GM12891 (cell line): ENCODE measurements at regions not wholly inside any gene's neighbourhood (a gene's known extent, or its start where the extent isn't known, plus 50 kb on each side); places are given as distances from the start of the nearest gene placed in this dataset.

ENCODE experiments used
- DNase-seq: peaks from one replicate; pipeline ENCODE4 v3.0.0; 2011; ENCODE audit warnings: low spot score; ENCODE audit not compliant: insufficient read length
- FAIRE-seq: peaks from 2 replicates; lab custom pipeline; 2011; peaks lifted over from hg19 to GRCh38; lab: Jason Lieb, UNC
- PAX5 ChIP-seq: IDR thresholded peaks from 2 replicates; pipeline ENCODE4 v1.6.1; 2011; ENCODE audit warnings: low read length, moderate library complexity, mild to moderate bottlenecking; ENCODE audit not compliant: insufficient read depth, severe bottlenecking
- POLR2A ChIP-seq: IDR thresholded peaks from 2 replicates; pipeline ENCODE4 v1.6.1; 2011; ENCODE audit warnings: low read depth, low read length, control low read depth
- POLR2AphosphoS5 ChIP-seq: IDR thresholded peaks from 2 replicates; pipeline ENCODE4 v1.6.1; 2011; ENCODE audit warnings: low read depth, low read length, control low read depth
- POU2F2 ChIP-seq: IDR thresholded peaks from 2 replicates; pipeline ENCODE4 v1.6.1; 2011; ENCODE audit warnings: low read depth, mild to moderate bottlenecking, control low read depth, low read length, moderate library complexity
- SPI1 ChIP-seq: IDR thresholded peaks from 2 replicates; pipeline ENCODE4 v1.6.1; 2011; ENCODE audit warnings: low read depth, low read length, control low read depth
- TAF1 ChIP-seq: IDR thresholded peaks from 2 replicates; pipeline ENCODE4 v1.6.1; 2011; ENCODE audit warnings: low read depth, low read length, control low read depth

DNA sequence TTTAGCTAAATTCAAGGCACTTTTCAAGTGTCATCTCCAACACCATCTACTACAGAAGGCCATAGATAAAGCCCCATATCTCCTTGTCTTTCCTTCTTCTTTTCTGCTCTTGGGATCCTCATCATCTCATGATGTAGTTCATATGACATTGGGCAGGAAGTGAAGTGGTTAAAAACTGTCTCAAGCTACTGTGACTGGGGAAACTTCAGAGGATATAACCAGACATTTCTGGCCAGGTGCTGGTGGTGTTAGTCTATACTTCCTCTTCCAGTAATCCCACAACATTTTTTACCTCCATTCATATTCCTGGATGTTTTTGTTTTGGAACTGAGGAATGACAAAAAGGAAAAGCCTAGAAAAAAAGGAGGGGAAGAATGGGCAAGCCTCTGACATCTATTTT, 188.7 kb downstream of the LURAP1L start:
- TF ChIP-seq TAF1: no peak
- no peak for TF ChIP-seq POU2F2
- TF ChIP-seq SPI1: no peak
- no peak for TF ChIP-seq POLR2AphosphoS5
- no peak for TF ChIP-seq POLR2A
- TF ChIP-seq PAX5: no peak
- no peak for FAIRE-seq

GRCh38 chr9:12964271-12964670, 189.5 kb downstream of the LURAP1L start:
- TF ChIP-seq POLR2AphosphoS5 (no peak), POU2F2 (no peak), TAF1 (no peak), SPI1 (no peak), PAX5 (no peak), POLR2A (no peak)
- FAIRE-seq (no peak), DNase-seq (no peak)

More for the DNA sequence above, 188.7 kb downstream of the LURAP1L start:
- no peak for DNase-seq

DNA sequence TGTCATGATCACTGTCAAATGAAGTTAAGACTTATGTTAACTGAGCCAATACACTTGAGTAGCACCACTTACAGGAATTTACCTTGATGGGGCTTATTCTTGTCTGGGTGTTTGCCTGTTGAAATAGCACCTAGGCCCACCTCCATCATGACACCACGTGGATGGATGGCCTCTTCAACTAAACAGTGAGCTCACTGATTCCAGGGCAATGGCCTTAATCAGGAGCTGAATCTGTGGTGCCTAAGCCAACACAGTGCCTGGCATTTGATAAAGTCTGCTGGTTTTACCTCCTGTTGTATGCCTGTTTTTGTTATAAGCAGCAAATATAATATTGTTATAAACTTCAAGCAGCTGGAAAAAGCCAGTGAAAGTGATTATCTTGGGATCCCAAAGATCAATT, 190.5 kb downstream of the LURAP1L start:
- DNase-seq (no peak), FAIRE-seq (no peak)
- TF ChIP-seq POLR2A (no peak), PAX5 (no peak), SPI1 (no peak), POU2F2 (no peak), POLR2AphosphoS5 (no peak), TAF1 (no peak)

DNA sequence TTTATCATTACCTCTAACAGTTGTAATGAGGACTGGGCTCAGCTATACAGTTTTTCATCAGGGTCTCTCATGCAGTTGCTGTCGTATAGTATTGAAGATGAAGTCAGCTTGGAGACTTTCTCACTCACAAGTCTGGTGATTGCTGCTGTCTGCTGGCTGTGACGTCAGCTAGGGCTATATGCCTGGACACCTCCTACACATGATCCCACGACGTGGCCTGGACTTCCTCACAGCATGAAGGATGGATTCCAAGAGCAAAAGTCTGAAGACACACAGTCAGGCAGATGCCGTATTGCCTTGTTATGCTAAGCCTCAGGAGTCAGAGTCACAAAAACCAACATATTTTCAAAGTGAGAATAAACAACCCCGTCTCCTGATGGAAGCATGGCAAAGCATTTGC, 193.3 kb downstream of the LURAP1L start:
- TF ChIP-seq TAF1 (no peak), POU2F2 (no peak), SPI1 (no peak), POLR2AphosphoS5 (no peak), PAX5 (no peak), POLR2A (no peak)
- no peak for FAIRE-seq
- DNase-seq: no peak

DNA sequence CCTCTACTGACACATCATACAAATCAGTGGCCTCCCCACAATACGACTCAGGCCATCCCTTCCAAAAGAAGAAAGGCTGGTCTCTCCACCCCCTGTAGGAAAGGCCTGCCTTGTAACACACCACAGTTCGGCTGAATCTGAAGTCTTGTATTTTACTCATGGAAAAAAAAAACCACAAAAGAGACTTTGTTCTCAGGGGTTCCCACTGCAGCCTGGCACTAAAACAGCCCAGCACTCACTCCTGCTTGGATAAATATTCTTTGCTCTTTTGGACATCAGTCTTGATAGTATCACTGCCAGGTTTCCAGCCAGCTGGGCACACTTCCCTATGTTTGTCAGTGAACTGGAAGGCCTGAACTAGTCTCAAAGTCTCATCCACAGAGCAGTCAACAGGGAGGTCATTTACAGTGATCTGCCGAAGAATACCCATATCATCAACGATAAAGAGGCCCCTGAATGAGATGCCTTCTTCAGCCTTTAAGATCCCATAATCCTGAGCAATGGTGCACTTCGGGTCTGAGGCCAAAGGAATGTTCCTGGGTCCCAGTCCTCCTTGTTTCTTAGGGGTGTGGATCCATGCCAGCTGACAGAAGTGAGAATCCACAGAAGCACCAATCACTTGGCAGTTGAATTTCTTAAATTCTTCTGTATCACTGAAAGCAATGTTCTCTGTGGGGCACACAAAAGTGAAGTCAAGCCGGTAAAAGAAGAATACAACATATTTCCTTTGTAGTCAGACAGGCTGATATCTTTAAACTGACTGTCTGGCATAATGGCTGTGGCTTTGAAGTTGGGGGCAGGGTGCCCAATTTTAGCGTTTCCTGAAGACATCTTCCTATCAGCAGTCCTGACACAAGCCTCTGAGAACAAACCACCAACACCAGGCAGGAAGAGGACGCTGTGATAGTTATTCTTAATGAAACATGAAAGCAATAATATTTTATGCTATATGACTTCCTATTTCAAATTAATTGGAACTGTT, 198.1 kb downstream of the LURAP1L start:
- FAIRE-seq: no peak
- TF ChIP-seq SPI1: no peak
- no peak for TF ChIP-seq POU2F2
- TF ChIP-seq POLR2AphosphoS5: no peak
- TF ChIP-seq POLR2A: no peak
- TF ChIP-seq PAX5: no peak
- no peak for TF ChIP-seq TAF1
- no peak for DNase-seq

DNA sequence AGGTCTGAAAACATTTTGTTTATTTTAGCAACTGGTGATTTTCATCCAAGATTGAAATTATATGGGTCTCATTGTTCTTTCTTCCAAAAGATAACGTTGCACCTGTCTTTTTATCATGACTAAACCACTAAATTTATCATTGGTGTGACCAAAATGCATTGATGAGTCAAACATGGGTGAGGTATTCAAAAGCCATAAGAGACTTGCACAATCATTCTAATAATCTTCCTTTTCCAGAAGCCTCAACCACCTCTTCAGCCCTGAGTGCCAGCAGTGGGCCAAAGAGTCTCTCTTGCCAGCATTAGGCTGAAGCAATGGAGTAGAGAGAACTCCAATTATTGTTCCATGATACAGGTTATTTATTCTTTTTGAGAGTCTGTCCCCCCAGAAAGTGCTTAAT, 198.9 kb downstream of the LURAP1L start:
- no peak for FAIRE-seq
- DNase-seq: no peak
- no peak for TF ChIP-seq TAF1
- TF ChIP-seq POLR2A: no peak
- no peak for TF ChIP-seq POU2F2
- TF ChIP-seq SPI1: no peak
- no peak for TF ChIP-seq POLR2AphosphoS5
- TF ChIP-seq PAX5: no peak

DNA sequence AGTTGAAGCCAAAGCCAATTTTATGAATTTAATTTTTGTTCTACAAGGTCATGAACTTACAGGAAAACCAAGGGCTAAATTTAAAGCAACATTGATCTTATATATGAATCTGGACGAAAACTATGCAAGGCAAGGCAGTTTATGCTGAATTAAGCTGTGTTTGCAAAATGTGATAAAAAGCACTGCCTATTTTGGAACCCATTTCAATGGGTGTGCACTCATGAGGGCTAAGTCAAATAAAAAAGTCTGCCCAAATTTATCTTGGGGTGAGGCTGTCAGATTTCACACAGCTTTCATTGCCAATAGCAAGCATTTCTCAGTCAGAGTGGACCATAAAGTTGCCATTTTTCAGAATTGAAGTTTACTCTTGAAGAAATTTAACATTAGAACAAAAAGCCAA, 199.9 kb downstream of the LURAP1L start:
- DNase-seq (no peak), FAIRE-seq (no peak)
- TF ChIP-seq POLR2A (no peak), PAX5 (no peak), TAF1 (no peak), POU2F2 (no peak), SPI1 (no peak), POLR2AphosphoS5 (no peak)

DNA sequence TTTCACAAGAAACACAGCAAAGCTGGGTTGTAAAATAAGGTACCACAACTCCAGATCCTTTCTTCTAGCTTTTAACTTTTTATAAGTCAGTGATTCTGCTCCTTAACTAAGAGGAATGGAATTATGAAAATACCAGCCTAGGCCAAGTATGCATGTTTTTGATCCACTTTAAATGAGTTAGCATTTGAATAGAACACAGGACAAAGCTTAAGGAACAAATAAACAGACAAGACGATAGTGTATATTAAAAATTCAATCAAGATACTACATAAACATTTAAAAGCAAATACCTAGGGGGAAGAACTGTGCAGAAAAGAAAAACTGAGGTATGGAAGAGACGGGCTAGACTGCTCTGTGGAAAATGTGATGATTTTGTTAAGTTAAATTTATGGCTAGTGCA, 200.7 kb downstream of the LURAP1L start:
- DNase-seq (no peak), FAIRE-seq (no peak)
- TF ChIP-seq POLR2A (no peak), PAX5 (no peak), TAF1 (no peak), POLR2AphosphoS5 (no peak), POU2F2 (no peak), SPI1 (no peak)

- FAIRE-seq: no peak
- no peak for DNase-seq
- TF ChIP-seq SPI1 (no peak), TAF1 (no peak), POU2F2 (no peak), POLR2AphosphoS5 (no peak), PAX5 (no peak)
Observed at GRCh38 chr9:12980085-12980851, 205.4 kb downstream of the LURAP1L start.
